Glomerular visceral epithelial cell (primary cell): ENCODE measurements at regions not wholly inside any gene's neighbourhood (a gene's known extent, or its start where the extent isn't known, plus 50 kb on each side); places are given as distances from the start of the nearest gene placed in this dataset.
"Not testable (repeated sequence)": the region's sequence is repeated elsewhere in the genome, so short reads cannot be mapped to it uniquely, and the experiment has no call there.

Experiments used
- DNase-seq: peaks from one replicate; pipeline ENCODE4 v3.0.0-alpha.2; 2016; ENCODE audit errors: extremely low spot score

DNA sequence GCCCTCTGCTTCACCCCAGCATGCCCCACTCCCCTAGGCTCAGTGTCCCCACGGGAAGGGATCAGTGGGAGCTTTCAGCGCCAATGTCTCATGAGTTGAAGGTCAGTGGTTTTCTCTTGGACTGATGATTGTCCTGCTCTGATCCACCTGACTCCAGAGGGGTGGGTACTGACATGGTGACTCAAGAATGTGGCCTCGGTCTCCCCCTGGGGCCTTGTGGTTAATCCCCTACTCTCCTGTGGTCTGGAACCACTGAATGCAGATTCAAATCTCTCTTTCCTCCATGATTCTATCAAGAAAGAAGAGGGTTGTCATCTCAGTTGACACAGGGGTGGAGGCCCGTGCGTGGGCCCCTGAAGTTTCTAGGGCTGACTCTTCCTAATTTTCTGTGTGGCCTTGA lies 176.9 kb downstream of the RPS24 start:
- DNase-seq: peak; percentile 13

DNA sequence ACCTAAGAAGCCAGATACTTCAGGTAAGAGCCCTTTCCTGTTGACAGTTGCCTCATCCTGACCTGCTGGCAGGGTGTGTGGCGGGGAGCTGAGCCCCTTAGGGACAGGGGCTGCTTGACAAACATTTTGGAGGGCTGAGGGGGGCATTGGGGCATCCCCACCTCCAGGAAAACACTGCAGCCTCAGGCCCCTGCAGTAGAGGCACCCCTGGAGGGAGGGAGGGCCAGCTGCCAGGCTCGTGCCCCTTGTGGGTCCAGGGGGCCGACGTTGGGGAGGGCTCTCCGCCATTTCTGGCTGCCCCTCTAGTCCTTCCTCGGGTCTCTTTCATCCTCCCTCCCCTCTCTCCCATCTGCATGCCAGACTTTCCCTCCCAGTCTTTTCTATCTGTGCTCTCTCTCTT lies 177.3 kb downstream of the RPS24 start:
- no peak for DNase-seq

DNA sequence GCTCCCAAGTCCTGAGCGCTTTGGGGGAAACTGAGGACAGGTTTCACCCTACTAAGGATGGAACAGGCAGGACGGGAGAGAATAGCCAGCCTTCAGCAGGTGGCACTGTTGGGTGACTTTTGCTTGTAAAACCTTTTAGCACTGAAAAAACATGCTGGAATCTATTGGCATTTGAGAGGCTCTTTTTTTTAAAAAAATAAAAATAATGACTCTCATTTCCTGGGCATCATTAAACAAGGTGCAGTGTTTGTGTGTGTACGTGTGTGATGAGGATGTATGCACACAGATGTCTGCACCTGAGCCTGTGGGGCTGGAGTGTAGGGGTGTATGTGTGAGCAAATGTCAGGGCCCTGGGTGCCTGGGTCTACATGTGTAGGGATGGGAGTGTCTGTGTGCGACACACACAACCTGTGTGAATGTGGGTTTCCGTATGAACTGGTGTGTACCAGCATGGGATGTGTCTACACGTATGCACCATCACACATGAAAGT lies 177.9 kb downstream of the RPS24 start:
- DNase-seq: peak; percentile 37

DNA sequence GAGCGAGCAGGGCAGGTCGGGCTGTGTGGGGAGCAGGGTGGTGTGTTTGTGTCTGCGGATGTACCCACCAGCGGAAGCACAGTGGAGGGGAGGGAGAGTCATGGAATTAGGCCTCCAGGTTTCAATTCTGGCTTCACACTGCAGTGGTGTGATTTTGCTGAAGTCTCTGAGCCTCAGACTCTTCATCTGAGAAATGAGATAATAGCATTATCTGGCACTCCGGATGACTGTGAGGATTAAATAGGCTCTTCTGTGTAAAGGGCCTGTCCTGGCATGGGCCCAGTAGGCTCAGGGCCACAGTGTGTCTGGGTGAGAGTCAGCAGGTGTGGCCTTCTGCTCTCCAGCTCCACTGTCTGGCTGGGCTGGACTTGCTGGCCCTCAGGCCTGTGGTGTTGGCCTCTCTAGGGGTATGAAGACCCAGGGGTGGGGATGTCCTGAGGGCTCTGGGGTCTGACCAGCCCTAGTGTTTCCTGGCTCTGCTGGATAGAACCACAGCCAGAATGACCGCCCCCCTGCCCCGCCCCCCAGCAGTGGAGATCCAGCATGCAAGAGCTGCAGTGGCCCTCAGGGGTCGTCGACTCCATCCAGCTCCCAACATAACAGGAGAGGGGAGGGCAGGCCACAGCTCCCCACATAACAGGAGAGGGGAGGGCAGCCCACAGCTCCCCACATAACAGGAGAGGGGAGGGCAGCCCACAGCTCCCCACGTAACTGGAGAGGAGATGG lies 178.6 kb downstream of the RPS24 start:
- DNase-seq: peak; percentile 11

DNA sequence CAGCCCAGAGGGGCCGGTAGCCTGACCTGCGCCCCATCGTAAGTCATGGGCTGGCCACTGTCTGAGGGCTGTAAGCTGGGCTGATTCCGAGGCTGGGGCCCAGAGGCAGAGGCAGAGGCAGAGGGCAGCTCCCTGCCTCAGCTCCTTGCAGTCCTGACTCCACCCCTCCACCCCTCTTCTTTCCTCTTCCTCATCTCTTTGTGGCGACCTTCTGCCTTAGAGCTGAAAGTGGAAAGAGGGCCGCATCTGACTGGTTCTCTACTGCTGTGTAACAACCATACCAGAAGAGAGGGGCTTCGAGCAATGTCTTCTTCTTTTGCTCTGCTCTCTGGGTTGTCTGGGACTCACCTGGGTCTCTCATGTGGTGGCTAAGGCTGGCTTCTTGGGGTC lies 179.1 kb downstream of the RPS24 start:
- no peak for DNase-seq

DNA sequence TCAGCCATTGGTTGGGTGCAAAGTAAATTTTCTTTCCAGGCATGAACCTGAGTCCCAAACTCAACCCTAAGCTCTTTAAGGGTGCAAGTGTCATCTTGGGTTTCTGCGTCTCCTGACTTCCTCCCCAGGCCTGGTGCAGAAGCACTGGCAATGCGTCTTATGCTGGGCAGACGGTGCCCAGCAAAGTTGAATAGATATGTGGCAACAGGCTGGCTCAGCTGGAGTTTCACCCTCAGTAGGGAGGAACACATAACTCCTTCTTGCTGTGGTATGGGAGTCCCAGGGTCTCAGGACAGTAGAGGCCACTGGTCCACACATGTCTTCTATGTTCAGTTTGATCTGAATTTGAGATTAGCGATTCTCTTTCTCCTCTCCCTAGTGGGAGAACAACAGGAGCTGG lies 181.3 kb downstream of the RPS24 start:
- DNase-seq: no peak

DNA sequence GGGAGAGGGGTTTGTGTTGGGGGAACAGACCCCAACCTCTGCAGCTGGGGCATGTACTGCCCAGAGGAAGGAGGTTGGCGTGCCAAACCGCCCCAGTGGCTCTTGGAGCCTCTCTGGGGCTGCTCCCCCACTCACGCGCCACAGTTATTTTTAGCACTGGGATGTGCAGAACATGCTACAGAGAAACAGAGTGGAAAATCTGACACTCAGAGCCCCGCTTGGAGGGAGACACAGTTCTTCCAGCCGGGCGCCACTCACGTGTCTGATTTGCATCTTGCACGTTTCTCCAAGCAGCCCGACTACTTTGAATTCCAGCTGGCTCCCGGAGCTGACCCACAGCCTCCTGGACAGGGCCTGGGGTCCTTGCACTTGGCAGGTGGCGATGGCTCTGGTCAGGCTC lies 182.0 kb downstream of the RPS24 start:
- DNase-seq: peak; percentile 18

DNA sequence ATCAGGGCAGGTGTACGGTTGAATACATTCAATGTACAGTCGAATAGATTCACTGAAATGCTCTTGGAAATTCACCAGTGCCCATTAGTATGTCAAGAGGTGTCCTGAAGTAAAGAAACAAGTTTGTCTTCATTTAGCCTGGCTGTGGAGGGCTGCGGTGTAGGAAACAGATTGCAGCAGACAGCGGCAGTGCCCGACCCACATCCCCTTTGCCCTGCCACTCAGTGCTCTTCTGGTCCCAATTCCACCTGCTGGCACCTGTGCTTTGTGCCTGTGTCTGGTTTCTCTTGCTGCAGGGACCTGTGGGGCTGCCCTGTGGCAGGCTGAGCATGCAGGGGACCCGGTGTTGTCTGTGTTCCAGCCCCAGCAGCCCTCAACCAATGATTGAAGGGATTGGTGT lies 183.7 kb downstream of the RPS24 start:
- DNase-seq: no peak

DNA sequence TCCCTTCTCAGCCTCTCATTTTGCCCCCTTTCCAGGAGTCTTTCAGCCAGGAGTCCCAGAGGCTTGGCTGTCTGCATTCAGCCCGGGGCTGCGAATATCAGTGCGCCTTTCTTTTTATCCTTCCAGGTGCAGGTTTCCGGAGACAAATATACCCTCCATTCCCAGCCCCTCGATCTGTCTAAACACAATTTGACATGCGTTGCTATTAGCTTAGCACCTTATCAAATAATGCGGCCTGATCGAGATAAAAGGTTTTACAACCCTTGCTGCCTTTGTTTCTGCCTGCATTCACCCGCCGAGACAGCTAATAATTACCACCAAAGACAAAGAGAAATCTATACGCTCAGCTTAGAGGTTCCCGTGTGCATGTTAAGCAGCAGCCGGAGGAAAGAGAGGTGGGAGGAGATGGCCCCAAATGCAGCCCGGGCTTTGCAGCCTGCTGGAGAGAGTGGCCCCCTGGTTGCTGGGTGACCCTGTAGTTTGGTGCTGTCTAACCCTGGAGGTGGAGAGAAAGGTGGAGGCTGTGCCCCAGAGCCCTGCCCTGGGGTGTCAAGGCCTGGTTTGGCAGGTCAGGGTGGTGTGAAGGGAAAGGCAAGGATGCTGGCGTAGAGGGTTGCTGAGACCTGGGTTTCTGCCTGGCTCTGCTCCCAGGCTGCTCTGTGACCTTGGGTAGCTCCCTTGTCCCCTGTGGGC lies 185.3 kb downstream of the RPS24 start:
- DNase-seq: no peak

DNA sequence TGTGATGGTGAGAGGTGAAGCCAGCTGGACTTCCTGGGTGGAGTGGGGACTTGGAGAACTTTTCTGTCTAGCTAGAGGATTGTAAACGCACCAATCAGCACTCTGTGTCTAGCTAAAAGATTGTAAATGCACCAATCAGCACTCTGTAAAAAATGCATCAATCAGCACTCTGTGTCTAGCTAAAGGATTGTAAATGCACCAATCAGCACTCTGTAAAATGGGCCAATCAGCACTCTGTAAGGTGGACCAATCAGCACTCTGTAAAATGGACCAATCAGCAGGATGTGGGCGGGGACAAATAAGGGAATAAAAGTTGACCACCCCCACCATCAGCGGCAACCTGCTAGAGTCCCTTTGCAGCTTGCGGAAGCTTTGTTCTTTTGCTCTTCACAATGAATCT lies 185.9 kb downstream of the RPS24 start:
- not testable (repeated sequence) for DNase-seq

DNA sequence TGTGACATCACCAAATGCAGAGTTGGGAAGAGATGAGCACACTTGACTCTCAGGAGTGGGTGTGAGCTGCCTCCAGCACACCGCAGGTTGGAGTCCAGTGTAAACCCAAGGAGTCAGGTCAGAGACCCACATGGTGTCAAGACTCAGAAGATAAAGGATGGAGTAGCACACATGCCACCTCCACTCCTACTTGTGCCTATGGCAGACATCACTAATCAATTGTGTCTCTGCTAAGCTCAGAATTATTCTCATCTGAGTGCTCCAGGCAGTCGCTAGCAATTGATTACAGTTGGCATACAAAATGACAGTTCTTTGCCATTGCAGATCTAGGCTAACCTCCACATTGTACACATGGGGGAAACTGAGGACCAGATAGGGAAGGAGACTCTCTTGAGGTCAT lies 187.1 kb downstream of the RPS24 start:
- no peak for DNase-seq

DNA sequence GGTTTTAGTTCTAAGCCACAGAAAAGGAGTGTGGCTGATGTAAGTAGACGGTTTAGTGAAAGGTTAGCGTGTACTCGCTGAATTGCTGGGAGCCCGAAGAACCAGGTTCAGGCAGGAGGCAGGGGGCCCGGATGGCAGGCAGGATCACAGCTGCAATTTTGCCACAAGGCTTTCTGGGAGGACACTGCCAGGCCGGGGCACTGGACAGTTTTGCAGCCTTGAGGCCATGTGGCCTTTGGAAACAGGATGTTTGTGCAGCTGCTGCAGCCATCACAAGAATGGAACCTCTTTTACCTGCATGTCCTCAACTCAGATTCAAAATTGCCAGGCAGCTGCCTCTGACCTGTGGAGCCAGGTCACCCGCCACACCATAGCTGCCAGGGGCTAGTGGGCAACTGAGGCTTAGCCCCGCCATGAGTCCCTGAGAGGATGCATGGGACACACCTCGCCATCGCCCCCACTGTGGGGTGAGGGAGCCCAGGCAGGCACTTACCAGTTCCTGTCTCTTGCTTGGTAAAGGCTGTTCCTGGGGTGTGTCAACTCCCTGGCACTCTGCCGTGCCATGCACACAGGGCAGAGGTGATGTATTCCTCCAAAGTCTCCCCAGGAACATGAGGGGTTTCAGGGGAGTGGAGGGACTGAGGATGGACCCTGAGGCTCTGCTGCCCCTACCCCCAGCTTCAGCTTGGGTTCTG lies 188.6 kb downstream of the RPS24 start:
- DNase-seq: no peak

DNA sequence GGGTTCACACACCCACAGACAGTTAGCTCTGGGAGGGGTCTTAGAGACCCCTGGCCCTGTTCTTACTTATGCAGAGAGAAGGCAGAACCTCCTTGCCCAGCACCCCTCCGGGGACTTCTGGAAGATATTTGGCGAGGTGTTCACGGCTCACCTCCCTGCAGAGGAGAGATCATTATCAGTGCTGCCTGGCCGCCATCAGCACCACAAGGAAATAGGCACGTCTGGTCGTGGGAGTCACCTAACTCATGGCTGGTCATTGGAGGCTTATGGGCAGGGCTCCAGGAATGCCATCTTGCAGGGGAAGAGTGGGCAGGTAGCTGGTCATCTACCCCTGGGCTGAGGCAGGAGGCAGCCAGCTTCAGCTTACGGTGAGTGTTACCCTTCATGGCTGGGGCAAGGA lies 189.4 kb downstream of the RPS24 start:
- DNase-seq: no peak

DNA sequence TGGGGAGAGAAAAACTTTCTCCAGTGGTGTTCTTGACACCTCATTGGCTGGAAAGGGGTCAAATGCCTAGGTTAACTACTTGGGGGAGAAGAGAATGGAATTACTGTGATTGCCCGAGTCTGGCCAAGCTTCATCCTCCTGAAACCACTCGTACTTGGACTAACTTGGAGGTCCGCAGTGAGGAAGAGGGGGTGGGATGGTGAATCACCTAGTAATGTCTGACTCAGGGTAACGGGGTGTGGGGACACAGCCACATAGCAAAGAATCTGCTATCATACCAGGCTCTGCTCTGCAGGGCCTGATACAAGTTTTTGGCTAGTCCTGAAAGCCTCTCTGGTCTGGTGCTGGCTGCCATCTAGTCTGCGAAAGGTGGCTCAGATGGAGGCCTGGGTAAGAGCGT lies 190.9 kb downstream of the RPS24 start:
- peak; percentile 21 for DNase-seq

DNA sequence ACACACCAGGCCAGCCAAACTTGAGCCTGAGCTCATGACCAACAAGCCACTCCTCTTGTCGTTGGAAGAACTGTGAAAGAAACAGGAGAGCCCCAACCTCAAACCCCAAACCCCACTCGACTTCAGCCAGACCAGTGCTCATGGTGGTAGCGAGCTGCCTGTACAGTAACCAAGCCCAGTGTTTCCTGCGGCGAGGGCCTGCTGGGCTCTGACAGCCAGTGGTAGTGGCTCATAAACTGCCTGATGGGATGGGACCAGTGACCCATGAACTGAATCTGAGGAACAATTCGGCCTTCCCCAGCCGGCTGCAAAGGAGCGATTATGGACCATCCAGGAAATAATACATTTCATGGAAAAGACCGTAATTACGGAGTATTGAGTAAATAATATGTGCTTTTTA lies 191.9 kb downstream of the RPS24 start:
- no peak for DNase-seq

DNA sequence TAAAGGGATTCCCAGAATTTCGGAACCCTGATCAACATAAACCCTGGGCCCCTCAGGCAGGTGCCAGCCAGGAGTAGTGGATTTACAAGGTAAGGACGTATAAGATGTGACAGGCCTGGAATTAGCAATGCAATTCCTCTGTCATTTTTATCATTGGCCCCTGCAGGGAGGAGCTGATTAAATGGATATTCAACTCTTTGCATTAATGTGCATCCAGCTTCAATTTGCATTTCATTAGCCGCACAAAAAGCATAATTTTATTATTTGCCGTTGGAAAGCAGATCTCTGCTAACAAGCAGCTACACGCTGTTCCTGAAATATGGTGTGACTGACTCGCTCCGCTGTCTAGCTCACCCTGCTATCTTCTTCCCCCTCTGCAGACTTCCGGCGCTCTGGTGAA lies 195.8 kb downstream of the RPS24 start:
- DNase-seq: no peak

DNA sequence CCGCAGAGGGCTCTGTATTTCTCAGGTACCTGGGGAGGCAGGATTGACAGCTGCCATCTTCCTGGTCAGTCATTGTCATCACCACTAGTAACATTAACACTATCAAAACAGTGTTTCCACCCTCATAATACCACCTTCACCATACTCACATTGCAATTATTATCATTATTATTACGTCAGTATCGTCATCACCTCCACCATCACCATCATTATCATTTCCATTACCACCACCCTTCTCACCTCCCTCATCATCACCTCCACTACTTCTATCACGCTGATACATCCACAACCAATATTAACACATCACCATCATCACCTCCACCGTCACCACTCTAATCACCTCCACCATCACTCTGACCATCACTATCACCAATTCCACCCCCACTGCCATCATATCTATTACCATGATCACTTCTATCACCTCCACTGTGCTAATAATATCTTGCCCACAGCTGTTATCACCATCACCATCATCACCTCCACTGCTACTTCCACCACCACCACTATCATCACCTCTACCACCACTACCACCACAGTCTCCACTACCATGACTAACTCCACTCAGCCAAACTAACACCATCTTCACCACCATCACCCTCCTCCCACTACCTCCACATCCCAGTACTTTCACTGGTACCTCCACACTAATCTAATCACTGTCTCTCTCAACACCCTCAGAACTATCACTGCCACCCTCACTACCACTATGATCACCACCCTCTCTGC lies 196.4 kb downstream of the RPS24 start:
- no peak for DNase-seq

DNA sequence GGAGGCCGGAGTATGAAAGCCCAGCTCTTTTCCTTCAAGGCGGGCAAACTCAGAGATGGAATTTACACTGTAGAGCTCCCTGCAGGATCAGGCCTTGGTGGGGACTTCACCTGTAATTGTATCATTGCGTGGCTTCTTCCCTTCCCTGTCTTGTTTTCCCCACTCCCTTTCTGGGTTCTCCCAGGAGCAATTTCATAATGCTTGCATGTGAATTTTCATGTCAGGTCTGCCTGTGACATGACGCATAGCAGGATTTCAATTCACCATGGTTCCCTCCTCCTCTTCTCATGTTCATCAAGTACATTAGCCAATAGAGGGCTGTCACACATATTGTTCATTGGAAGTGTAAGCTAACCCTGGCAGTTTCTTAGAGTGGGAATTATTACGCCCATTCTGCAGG lies 197.7 kb downstream of the RPS24 start:
- DNase-seq: no peak

DNA sequence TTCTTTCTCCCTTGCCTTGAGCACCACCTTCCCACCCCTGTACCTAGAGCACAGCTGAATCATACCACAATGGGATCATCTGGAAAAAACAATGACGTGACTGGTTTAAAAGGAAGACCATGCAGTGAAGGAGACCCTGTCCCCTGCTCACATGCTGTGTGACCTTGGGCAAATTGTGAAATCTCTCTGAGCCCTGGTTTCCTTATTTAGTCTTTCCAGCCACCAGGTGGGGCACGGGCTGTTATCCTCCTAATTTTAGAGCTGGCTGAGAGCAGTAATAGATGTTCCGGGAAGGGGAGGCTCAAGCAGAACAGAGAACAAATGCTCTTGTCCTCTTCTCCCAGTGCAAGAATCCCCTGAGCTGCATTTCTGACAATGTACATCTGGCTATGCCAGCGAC lies 198.3 kb downstream of the RPS24 start:
- DNase-seq: no peak

DNA sequence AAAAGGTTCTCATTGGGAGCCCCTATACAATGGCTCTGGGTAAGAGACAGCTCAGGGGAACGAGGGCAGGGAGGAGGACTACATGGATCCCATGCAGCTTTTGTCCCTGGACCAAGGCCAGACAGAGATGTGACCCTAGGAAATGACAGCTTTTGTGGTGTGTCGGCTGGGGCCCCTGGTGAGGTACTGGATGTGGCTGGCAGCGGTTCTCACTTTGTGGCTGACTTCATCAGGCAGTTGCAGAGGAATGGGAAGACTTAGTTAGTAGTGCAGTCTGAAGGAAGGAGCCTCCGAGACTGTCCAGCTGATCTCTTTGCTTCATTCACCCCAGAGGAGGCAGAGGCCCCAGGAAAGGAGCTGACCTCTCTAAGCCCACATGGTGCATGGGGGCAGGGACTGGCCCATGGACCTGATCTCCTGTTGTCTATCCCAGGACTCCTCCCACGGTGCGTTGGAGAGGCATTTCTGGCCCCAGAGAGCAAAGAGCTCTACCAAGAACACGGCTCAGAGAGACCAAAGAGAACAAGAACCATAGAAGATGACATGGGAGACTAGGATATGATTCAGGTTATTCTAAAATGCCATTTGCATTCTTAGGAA lies 202.9 kb downstream of the RPS24 start:
- DNase-seq: no peak

DNA sequence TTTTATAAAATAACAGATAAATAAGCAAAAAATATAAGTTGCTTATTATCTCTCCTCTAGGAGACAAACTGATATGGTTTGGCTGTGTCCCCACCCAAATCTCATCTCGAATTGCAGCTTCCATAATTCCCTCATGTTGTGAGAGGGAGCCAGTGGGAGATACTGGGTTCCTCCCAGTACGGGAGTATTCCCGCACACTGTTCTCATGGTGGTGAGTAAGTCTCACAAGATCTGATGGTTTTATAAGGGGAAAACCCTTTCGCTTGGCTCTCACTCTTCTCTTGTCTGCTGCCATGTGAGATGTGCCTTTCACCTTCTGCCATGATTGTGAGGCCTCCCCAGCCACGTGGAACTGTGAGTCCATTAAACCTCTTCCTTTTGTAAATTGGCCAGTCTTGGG lies 204.3 kb downstream of the RPS24 start:
- not testable (repeated sequence) for DNase-seq

DNA sequence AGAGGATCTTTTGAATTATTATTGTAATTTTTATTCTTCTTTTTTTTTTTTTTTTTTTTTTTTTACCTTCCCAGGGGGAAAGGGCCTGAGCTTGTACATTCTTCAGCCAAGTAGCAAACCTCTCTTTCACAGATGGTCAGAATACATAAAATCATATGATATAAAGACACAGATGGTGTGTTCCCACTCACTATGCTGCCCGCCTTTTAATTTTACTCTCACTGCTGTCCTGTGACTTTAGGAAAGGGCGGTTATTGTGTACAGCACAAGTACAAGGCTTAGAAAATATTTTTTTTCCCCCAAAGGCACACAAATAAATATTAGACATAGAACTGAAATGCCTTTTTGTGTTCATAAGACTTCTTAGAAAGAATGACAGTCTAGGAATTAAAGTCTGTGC lies 213.6 kb downstream of the RPS24 start:
- DNase-seq: no peak
